GM12864 (cell line): ENCODE measurements at regions not wholly inside any gene's neighbourhood (a gene's known extent, or its start where the extent isn't known, plus 50 kb on each side); places are given as distances from the start of the nearest gene placed in this dataset.

Source experiments
- DNase-seq: peaks from one replicate; pipeline ENCODE4 v3.0.0-alpha.2; 2011; ENCODE audit warnings: low read depth
- H3K4me3 ChIP-seq: 2 replicates; pipeline ENCODE4 v1.5.1; 2011; ENCODE audit warnings: mild to moderate bottlenecking, low read depth, low read length, control low read depth
- CTCF ChIP-seq: IDR thresholded peaks from 2 replicates; pipeline ENCODE4 v1.5.1; 2011; ENCODE audit warnings: low read depth, mild to moderate bottlenecking, moderate library complexity, low read length, control low read depth, inconsistent platforms; ENCODE audit errors: missing control alignments

- DNase-seq: no peak
- no peak overlapping the region for H3K4me3 ChIP-seq
- no peak for TF ChIP-seq CTCF
These were observed 123.9 kb upstream of the OPCML start for GRCh38 chr11:133656082-133656635.

- no peak for TF ChIP-seq CTCF
- DNase-seq: no peak
- no peak overlapping the region for H3K4me3 ChIP-seq
These were observed 122.4 kb upstream of the OPCML start for GRCh38 chr11:133654630-133655212.

- no peak overlapping the region for H3K4me3 ChIP-seq
- no peak for DNase-seq
- no peak for TF ChIP-seq CTCF
These were observed 121.0 kb upstream of the OPCML start for GRCh38 chr11:133653336-133653735.

GRCh38 chr11:133650082-133650481, 117.8 kb upstream of the OPCML start:
- H3K4me3 ChIP-seq: no peak overlapping the region
- no peak for TF ChIP-seq CTCF
- no peak for DNase-seq

- TF ChIP-seq CTCF: no peak
- DNase-seq: no peak
- no peak overlapping the region for H3K4me3 ChIP-seq
These were observed 116.7 kb upstream of the OPCML start for GRCh38 chr11:133649040-133649439.

GRCh38 chr11:133639408-133639807, 107.1 kb upstream of the OPCML start:
- H3K4me3 ChIP-seq: no peak overlapping the region
- no peak for DNase-seq
- TF ChIP-seq CTCF: no peak

- no peak for TF ChIP-seq CTCF
- no peak overlapping the region for H3K4me3 ChIP-seq
- no peak for DNase-seq
These were observed 106.6 kb upstream of the OPCML start for GRCh38 chr11:133638921-133639320.
